ENCODE measurements at regions not wholly inside any gene's neighbourhood (a gene's known extent, or its start where the extent isn't known, plus 50 kb on each side); places are given as distances from the start of the nearest gene placed in this dataset.

DNA sequence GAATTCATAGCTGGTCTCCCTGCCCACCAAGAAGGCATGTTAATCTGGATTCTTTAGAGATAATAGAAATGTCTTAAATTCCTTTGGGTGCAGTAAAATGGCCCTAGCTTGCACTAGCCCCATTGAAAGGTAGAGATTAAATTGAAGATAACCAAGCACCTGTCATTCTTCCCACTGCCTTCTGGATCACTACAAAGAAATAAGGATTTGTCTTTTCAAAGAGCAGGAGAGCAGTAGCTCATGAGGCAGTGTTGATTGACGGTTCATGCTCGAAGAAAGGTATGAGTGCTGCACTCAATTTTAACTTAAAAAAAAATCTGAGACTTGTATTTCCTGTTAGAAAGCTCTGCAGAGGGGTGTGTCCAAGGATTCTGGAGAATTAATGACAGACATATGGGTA is 74.9 kb upstream of the F3 start:
- TF ChIP-seq RARB (CRISPR knock-in tag; IDR thresholded peaks at IDR 0.05) (no peak), BACH2 (CRISPR knock-in tag; IDR thresholded peaks at IDR 0.05; ENCODE audit: borderline replicate concordance) (no peak), ZNF8 (CRISPR knock-in tag; IDR thresholded peaks at IDR 0.05) (no peak), GLIS3 (CRISPR knock-in tag; IDR thresholded peaks at IDR 0.05) (no peak), PPARA (CRISPR knock-in tag; IDR thresholded peaks at IDR 0.05; ENCODE audit: borderline replicate concordance) (no peak), ZFP3 (CRISPR knock-in tag; IDR thresholded peaks at IDR 0.05) (no peak), ARNTL (CRISPR knock-in tag; IDR thresholded peaks at IDR 0.05; ENCODE audit: borderline replicate concordance, low read depth) (no peak), ZNF565 (CRISPR knock-in tag; conservative IDR thresholded peaks at IDR 0.05; ENCODE audit: low read depth) (no peak)
- TF ChIP-seq, protein P1, sequence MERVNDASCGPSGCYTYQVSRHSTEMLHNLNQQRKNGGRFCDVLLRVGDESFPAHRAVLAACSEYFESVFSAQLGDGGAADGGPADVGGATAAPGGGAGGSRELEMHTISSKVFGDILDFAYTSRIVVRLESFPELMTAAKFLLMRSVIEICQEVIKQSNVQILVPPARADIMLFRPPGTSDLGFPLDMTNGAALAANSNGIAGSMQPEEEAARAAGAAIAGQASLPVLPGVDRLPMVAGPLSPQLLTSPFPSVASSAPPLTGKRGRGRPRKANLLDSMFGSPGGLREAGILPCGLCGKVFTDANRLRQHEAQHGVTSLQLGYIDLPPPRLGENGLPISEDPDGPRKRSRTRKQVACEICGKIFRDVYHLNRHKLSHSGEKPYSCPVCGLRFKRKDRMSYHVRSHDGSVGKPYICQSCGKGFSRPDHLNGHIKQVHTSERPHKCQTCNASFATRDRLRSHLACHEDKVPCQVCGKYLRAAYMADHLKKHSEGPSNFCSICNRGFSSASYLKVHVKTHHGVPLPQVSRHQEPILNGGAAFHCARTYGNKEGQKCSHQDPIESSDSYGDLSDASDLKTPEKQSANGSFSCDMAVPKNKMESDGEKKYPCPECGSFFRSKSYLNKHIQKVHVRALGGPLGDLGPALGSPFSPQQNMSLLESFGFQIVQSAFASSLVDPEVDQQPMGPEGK (CRISPR knock-in tag; IDR thresholded peaks at IDR 0.05; ENCODE audit: borderline replicate concordance), result no peak
- TF ChIP-seq, protein P2, sequence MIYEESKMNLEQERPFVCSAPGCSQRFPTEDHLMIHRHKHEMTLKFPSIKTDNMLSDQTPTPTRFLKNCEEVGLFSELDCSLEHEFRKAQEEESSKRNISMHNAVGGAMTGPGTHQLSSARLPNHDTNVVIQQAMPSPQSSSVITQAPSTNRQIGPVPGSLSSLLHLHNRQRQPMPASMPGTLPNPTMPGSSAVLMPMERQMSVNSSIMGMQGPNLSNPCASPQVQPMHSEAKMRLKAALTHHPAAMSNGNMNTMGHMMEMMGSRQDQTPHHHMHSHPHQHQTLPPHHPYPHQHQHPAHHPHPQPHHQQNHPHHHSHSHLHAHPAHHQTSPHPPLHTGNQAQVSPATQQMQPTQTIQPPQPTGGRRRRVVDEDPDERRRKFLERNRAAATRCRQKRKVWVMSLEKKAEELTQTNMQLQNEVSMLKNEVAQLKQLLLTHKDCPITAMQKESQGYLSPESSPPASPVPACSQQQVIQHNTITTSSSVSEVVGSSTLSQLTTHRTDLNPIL (CRISPR knock-in tag; IDR thresholded peaks at IDR 0.05; ENCODE audit: low read depth), result no peak
- TF ChIP-seq, protein P3, sequence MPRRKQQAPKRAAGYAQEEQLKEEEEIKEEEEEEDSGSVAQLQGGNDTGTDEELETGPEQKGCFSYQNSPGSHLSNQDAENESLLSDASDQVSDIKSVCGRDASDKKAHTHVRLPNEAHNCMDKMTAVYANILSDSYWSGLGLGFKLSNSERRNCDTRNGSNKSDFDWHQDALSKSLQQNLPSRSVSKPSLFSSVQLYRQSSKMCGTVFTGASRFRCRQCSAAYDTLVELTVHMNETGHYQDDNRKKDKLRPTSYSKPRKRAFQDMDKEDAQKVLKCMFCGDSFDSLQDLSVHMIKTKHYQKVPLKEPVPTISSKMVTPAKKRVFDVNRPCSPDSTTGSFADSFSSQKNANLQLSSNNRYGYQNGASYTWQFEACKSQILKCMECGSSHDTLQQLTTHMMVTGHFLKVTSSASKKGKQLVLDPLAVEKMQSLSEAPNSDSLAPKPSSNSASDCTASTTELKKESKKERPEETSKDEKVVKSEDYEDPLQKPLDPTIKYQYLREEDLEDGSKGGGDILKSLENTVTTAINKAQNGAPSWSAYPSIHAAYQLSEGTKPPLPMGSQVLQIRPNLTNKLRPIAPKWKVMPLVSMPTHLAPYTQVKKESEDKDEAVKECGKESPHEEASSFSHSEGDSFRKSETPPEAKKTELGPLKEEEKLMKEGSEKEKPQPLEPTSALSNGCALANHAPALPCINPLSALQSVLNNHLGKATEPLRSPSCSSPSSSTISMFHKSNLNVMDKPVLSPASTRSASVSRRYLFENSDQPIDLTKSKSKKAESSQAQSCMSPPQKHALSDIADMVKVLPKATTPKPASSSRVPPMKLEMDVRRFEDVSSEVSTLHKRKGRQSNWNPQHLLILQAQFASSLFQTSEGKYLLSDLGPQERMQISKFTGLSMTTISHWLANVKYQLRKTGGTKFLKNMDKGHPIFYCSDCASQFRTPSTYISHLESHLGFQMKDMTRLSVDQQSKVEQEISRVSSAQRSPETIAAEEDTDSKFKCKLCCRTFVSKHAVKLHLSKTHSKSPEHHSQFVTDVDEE (CRISPR knock-in tag; IDR thresholded peaks at IDR 0.05), result no peak
